GM12865 (cell line): ENCODE measurements at regions not wholly inside any gene's neighbourhood (a gene's known extent, or its start where the extent isn't known, plus 50 kb on each side); places are given as distances from the start of the nearest gene placed in this dataset.

ENCODE experiments used
- DNase-seq: peaks from one replicate; pipeline ENCODE4 v3.0.0; 2010; ENCODE audit warnings: low read depth
- H3K4me3 ChIP-seq: 2 replicates; pipeline ENCODE4 v1.5.1; 2011; ENCODE audit warnings: mild to moderate bottlenecking, low read depth, low read length, control low read depth
- CTCF ChIP-seq: IDR thresholded peaks from 2 replicates; pipeline ENCODE4 v1.5.1; 2011; ENCODE audit warnings: low read length, control low read depth, low read depth, inconsistent platforms; ENCODE audit not compliant: insufficient read depth; ENCODE audit errors: missing control alignments

DNA sequence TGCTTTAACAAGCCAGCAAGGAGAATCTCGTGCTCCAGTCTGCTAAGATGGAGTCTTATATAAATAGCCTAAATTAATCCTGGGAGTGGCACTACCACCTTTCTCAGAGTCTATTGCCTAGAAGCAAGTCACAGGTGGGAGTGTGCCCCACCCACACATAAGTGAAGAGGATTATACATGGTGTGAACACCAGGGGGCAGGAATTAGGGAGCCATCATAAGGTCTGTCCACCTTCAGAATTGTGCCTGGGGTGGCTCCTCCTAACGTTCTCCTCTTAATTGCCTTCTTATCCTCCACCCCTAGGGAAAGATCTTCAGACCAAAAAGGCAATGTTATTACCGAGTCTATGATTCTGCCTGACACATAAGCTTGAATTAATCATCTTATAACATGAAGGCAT lies 276.8 kb upstream of the SESN3 start:
- TF ChIP-seq CTCF = no peak

GRCh38 chr11:95506777-95507176 lies 275.8 kb upstream of the SESN3 start:
- H3K4me3 ChIP-seq = no peak overlapping the region
- no peak for DNase-seq
- no peak for TF ChIP-seq CTCF

More for the DNA sequence above, 276.8 kb upstream of the SESN3 start:
- no peak for DNase-seq
- H3K4me3 ChIP-seq = no peak overlapping the region

DNA sequence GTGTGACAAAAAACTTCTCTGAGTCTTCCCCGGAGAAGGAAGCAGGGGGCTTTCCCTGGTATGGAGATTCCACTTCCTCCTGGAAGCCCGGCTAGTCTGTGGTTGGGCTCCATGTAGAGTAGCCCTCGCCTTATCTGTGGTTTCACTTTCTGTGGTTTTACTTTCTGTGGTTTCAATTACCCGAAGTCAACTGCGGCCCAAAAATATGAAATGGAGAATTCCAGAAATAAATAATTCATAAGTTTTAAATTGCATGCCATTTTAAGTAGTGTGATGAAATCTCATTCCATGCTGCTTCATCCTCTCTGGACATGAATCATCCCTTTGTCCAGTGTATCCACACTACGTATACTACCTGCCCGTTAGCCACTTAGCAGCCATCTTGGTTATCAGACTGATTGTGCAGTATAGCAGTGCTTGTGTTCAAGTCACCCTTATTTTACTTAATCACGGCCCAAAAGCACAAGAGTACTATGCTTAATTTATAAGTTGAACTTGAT lies 275.0 kb upstream of the SESN3 start:
- no peak overlapping the region for H3K4me3 ChIP-seq
- DNase-seq = no peak
- no peak for TF ChIP-seq CTCF

- no peak for TF ChIP-seq CTCF
- no peak overlapping the region for H3K4me3 ChIP-seq
- DNase-seq = no peak
These were observed 272.0 kb upstream of the SESN3 start for GRCh38 chr11:95503047-95503446.

DNA sequence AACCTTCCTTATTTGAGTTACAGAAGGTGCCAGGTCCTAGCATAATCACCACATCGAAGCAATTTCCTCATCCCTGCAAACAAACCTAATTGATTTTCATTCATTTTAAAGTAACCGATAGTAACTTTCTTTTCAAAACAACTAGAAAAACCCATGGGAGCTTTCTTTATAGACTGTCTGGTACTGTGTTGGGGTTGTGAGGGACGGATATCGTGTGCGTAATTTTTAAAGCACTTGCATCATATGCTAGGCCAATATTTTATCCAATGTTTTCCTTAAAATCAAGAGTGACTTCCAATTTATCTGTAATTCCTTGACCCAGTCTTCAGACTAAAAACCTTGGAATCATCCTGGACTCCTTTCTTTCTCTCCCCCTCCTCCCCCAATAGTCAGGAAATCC lies 271.5 kb upstream of the SESN3 start:
- H3K4me3 ChIP-seq = no peak overlapping the region
- no peak for DNase-seq
- TF ChIP-seq CTCF = no peak

DNA sequence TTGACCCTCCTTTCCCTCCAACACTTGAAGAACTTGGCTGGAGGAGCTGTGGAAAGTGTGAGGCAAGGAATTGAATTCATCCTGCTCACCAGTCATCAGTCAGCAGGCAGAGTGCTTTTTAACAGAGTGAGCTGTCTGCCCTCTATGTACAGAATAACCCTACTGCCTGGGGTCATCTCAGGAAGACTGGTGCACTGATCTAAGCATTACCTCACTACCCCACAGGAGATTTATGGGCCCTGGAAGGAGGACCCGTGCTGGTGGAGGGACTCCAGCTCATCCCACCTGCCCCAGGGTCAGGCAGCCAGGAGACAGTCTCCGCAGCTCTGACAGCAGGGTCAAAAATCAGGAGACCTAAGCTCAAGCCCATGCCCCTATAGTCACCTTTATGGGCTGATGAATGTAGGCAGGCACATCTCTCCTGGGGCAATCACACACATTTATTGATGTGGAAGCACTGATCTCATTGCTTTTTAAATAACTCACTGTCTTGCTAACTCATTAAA lies 270.8 kb upstream of the SESN3 start:
- H3K4me3 ChIP-seq = no peak overlapping the region
- TF ChIP-seq CTCF = no peak
- DNase-seq = no peak

- DNase-seq = no peak
- H3K4me3 ChIP-seq = no peak overlapping the region
- no peak for TF ChIP-seq CTCF
These were observed 269.5 kb upstream of the SESN3 start for GRCh38 chr11:95500466-95500865.
